Effector memory CD8-positive, alpha-beta T cell (primary cell): ENCODE measurements at regions not wholly inside any gene's neighbourhood (a gene's known extent, or its start where the extent isn't known, plus 50 kb on each side); places are given as distances from the start of the nearest gene placed in this dataset.

ENCODE experiments used
- ATAC-seq: fragments of 150-1000 bp; cut with Tn5 transposase; replicated peaks from 2 replicates; pipeline ENCODE4 v1.10.0; 2021; ENCODE audit warnings: mild to moderate bottlenecking, moderate library complexity
- DNase-seq, 3 experiments: peaks; one replicate each; pipeline ENCODE4 v3.0.0; 2021
- H3K27ac Mint-ChIP-seq, 2 donors: one replicate each; pipeline ENCODE4 v1.8.0; 2022; ENCODE audit warnings: mild to moderate bottlenecking in 2 of 2, mixed read lengths in 2 of 2, moderate library complexity in 2 of 2
- H3K27me3 Mint-ChIP-seq, 2 donors: one replicate each; pipeline ENCODE4 v1.8.0; 2022; ENCODE audit warnings: mixed read lengths in 2 of 2
- H3K36me3 Mint-ChIP-seq: one replicate; pipeline ENCODE4 v1.8.0; 2022; ENCODE audit warnings: mild to moderate bottlenecking, moderate library complexity, mixed read lengths; ENCODE audit not compliant: insufficient read depth
- H3K4me1 Mint-ChIP-seq, 2 donors: one replicate each; pipeline ENCODE4 v1.8.0; 2022; ENCODE audit warnings: low read depth in 2 of 2, mixed read lengths in 2 of 2
- H3K4me3 Mint-ChIP-seq, 2 donors: one replicate each; pipeline ENCODE4 v1.8.0; 2022; ENCODE audit warnings: mild to moderate bottlenecking in 2 of 2, mixed read lengths in 2 of 2, moderate library complexity in 2 of 2
- H3K9me3 Mint-ChIP-seq, 2 donors: one replicate each; pipeline ENCODE4 v1.8.0; 2022; ENCODE audit warnings: mixed read lengths in 2 of 2

GRCh38 chr13:104584481-104584880 lies 1518.3 kb upstream of the SLC10A2 start:
- H3K4me1 Mint-ChIP-seq: no peaks in the 10 kb centered on the region
- no peak overlapping the region for H3K27ac Mint-ChIP-seq
- no peak for DNase-seq
- no peak overlapping the region for H3K4me3 Mint-ChIP-seq
- no peak for ATAC-seq
- H3K36me3 Mint-ChIP-seq: no peaks in the 10 kb centered on the region
- no peaks in the 10 kb centered on the region for H3K27me3 Mint-ChIP-seq
- H3K9me3 Mint-ChIP-seq: peaks cover 8% of the 10 kb centered on the region in 2 donors

- Mint-ChIP-seq H3K4me3 (no peak overlapping the region), H3K36me3 (no peaks in the 10 kb centered on the region), H3K27me3 (no peaks in the 10 kb centered on the region), H3K27ac (no peak overlapping the region), H3K9me3 (peaks cover 8% of the 10 kb centered on the region in 2 donors), H3K4me1 (no peaks in the 10 kb centered on the region)
- DNase-seq (no peak), ATAC-seq (no peak)
Measured at GRCh38 chr13:104580931-104581330, 1514.7 kb upstream of the SLC10A2 start.

- no peaks in the 10 kb centered on the region for H3K36me3 Mint-ChIP-seq
- no peaks in the 10 kb centered on the region for H3K27me3 Mint-ChIP-seq
- no peak overlapping the region for H3K27ac Mint-ChIP-seq
- H3K4me3 Mint-ChIP-seq: no peak overlapping the region
- H3K4me1 Mint-ChIP-seq: no peaks in the 10 kb centered on the region
- no peak for DNase-seq
- no peak for ATAC-seq
- peaks cover 8 to 10% of the 10 kb centered on the region in 2 donors for H3K9me3 Mint-ChIP-seq
Measured at GRCh38 chr13:104577071-104577815, 1511.0 kb upstream of the SLC10A2 start.

GRCh38 chr13:104571893-104572229 lies 1505.6 kb upstream of the SLC10A2 start:
- ATAC-seq (no peak), DNase-seq (no peak)
- Mint-ChIP-seq H3K4me1 (no peaks in the 10 kb centered on the region), H3K27me3 (no peaks in the 10 kb centered on the region), H3K4me3 (no peak overlapping the region), H3K36me3 (no peaks in the 10 kb centered on the region), H3K27ac (no peak overlapping the region), H3K9me3 (peaks cover 0 to 6% of the 10 kb centered on the region in 2 donors)

- no peaks in the 10 kb centered on the region for H3K27me3 Mint-ChIP-seq
- H3K9me3 Mint-ChIP-seq: peaks cover 0 to 6% of the 10 kb centered on the region in 2 donors
- H3K4me1 Mint-ChIP-seq: no peaks in the 10 kb centered on the region
- no peak overlapping the region for H3K27ac Mint-ChIP-seq
- H3K4me3 Mint-ChIP-seq: no peak overlapping the region
- ATAC-seq (no peak), DNase-seq (no peak)
- no peaks in the 10 kb centered on the region for H3K36me3 Mint-ChIP-seq
Measured at GRCh38 chr13:104571161-104571892, 1505.1 kb upstream of the SLC10A2 start.

GRCh38 chr13:104567114-104567513 lies 1500.9 kb upstream of the SLC10A2 start:
- H3K9me3 Mint-ChIP-seq: peaks cover 9 to 11% of the 10 kb centered on the region in 2 donors
- H3K27ac Mint-ChIP-seq: no peak overlapping the region
- no peak for ATAC-seq
- no peaks in the 10 kb centered on the region for H3K27me3 Mint-ChIP-seq
- H3K36me3 Mint-ChIP-seq: no peaks in the 10 kb centered on the region
- H3K4me3 Mint-ChIP-seq: no peak overlapping the region
- no peaks in the 10 kb centered on the region for H3K4me1 Mint-ChIP-seq
- DNase-seq: no peak

- H3K36me3 Mint-ChIP-seq: no peaks in the 10 kb centered on the region
- ATAC-seq (no peak), DNase-seq (no peak)
- H3K27ac Mint-ChIP-seq: no peak overlapping the region
- H3K4me1 Mint-ChIP-seq: no peaks in the 10 kb centered on the region
- H3K4me3 Mint-ChIP-seq: no peak overlapping the region
- peaks cover 9 to 11% of the 10 kb centered on the region in 2 donors for H3K9me3 Mint-ChIP-seq
- H3K27me3 Mint-ChIP-seq: no peaks in the 10 kb centered on the region
Measured at GRCh38 chr13:104565888-104566287, 1499.7 kb upstream of the SLC10A2 start.

GRCh38 chr13:104553896-104554295 lies 1487.7 kb upstream of the SLC10A2 start:
- no peak for DNase-seq
- Mint-ChIP-seq H3K4me1 (no peaks in the 10 kb centered on the region), H3K9me3 (peaks cover 12 to 17% of the 10 kb centered on the region in 2 donors), H3K36me3 (no peaks in the 10 kb centered on the region), H3K27ac (no peak overlapping the region), H3K27me3 (no peaks in the 10 kb centered on the region), H3K4me3 (no peak overlapping the region)
- ATAC-seq: no peak

GRCh38 chr13:104553186-104553585 lies 1487.0 kb upstream of the SLC10A2 start:
- no peaks in the 10 kb centered on the region for H3K36me3 Mint-ChIP-seq
- H3K27me3 Mint-ChIP-seq: no peaks in the 10 kb centered on the region
- no peaks in the 10 kb centered on the region for H3K4me1 Mint-ChIP-seq
- no peak overlapping the region for H3K4me3 Mint-ChIP-seq
- ATAC-seq (no peak), DNase-seq (no peak)
- peaks cover 12 to 17% of the 10 kb centered on the region in 2 donors for H3K9me3 Mint-ChIP-seq
- no peak overlapping the region for H3K27ac Mint-ChIP-seq

GRCh38 chr13:104534847-104535246 lies 1468.6 kb upstream of the SLC10A2 start:
- ATAC-seq: no peak
- Mint-ChIP-seq H3K36me3 (no peaks in the 10 kb centered on the region), H3K27me3 (no peaks in the 10 kb centered on the region)

GRCh38 chr13:104532132-104532531 lies 1465.9 kb upstream of the SLC10A2 start:
- Mint-ChIP-seq H3K27ac (no peak overlapping the region), H3K4me1 (no peaks in the 10 kb centered on the region), H3K9me3 (peaks cover 6 to 15% of the 10 kb centered on the region in 2 donors), H3K27me3 (no peaks in the 10 kb centered on the region), H3K36me3 (no peaks in the 10 kb centered on the region), H3K4me3 (no peak overlapping the region)
- ATAC-seq: no peak
- DNase-seq: no peak

More at GRCh38 chr13:104534847-104535246, 1468.6 kb upstream of the SLC10A2 start:
- Mint-ChIP-seq H3K4me1 (no peaks in the 10 kb centered on the region), H3K4me3 (no peak overlapping the region), H3K9me3 (peaks cover 6 to 15% of the 10 kb centered on the region in 2 donors), H3K27ac (no peak overlapping the region)
- no peak for DNase-seq

- Mint-ChIP-seq H3K36me3 (no peaks in the 10 kb centered on the region), H3K27ac (no peak overlapping the region), H3K27me3 (no peaks in the 10 kb centered on the region), H3K4me1 (no peaks in the 10 kb centered on the region), H3K9me3 (peaks cover 7 to 18% of the 10 kb centered on the region in 2 donors), H3K4me3 (no peak overlapping the region)
- DNase-seq (no peak), ATAC-seq (no peak)
Measured at GRCh38 chr13:104530741-104531140, 1464.5 kb upstream of the SLC10A2 start.

GRCh38 chr13:104526561-104526960 lies 1460.3 kb upstream of the SLC10A2 start:
- no peak overlapping the region for H3K27ac Mint-ChIP-seq
- no peak for DNase-seq
- H3K36me3 Mint-ChIP-seq: no peaks in the 10 kb centered on the region
- no peaks in the 10 kb centered on the region for H3K4me1 Mint-ChIP-seq
- peaks cover 6 to 24% of the 10 kb centered on the region in 2 donors for H3K9me3 Mint-ChIP-seq
- no peak for ATAC-seq
- no peak overlapping the region for H3K4me3 Mint-ChIP-seq
- H3K27me3 Mint-ChIP-seq: no peaks in the 10 kb centered on the region

GRCh38 chr13:104525467-104525866 lies 1459.2 kb upstream of the SLC10A2 start:
- H3K4me3 Mint-ChIP-seq: no peak overlapping the region
- no peaks in the 10 kb centered on the region for H3K27me3 Mint-ChIP-seq
- H3K4me1 Mint-ChIP-seq: no peaks in the 10 kb centered on the region
- no peaks in the 10 kb centered on the region for H3K36me3 Mint-ChIP-seq
- ATAC-seq: no peak
- H3K9me3 Mint-ChIP-seq: peaks cover 6 to 24% of the 10 kb centered on the region in 2 donors
- no peak for DNase-seq
- no peak overlapping the region for H3K27ac Mint-ChIP-seq
